Esophagus (tissue), 2 donors: ENCODE measurements at regions not wholly inside any gene's neighbourhood (a gene's known extent, or its start where the extent isn't known, plus 50 kb on each side); places are given as distances from the start of the nearest gene placed in this dataset.

Experiments used
- H3K27ac ChIP-seq, 2 donors: one replicate each; pipeline ENCODE4 v1.5.1; 2013; ENCODE audit warnings: low read depth in 2 of 2, mild to moderate bottlenecking in 2 of 2, inconsistent platforms in 1 of 2, low read length in 1 of 2, moderate library complexity in 1 of 2
- H3K27me3 ChIP-seq, 2 donors: one replicate each; pipeline ENCODE4 v1.6.1; 2013; ENCODE audit warnings: low read length in 2 of 2, control low read depth in 1 of 2, mild to moderate bottlenecking in 1 of 2; ENCODE audit not compliant: insufficient read depth in 2 of 2, control insufficient read depth in 1 of 2
- H3K36me3 ChIP-seq, 2 donors: one replicate each; pipeline ENCODE4 v1.6.1; 2013; ENCODE audit warnings: low read length in 1 of 2; ENCODE audit not compliant: control insufficient read depth in 2 of 2, insufficient read depth in 2 of 2
- H3K4me1 ChIP-seq, 2 donors: one replicate each; pipeline ENCODE4 v1.6.1; 2013; ENCODE audit warnings: low read length in 1 of 2; ENCODE audit not compliant: control insufficient read depth in 2 of 2, insufficient read depth in 2 of 2
- H3K4me3 ChIP-seq, 2 donors: one replicate each; pipeline ENCODE4 v1.5.1; 2013; ENCODE audit warnings: low read length in 2 of 2, mild to moderate bottlenecking in 2 of 2, low read depth in 1 of 2, moderate library complexity in 1 of 2
- H3K9me3 ChIP-seq, 2 donors: one replicate each; pipeline ENCODE4 v1.6.1; 2013; ENCODE audit warnings: mild to moderate bottlenecking in 2 of 2, low read depth in 1 of 2, low read length in 1 of 2, moderate library complexity in 1 of 2; ENCODE audit not compliant: control insufficient read depth in 2 of 2, insufficient read depth in 1 of 2
- WGBS, 2 donors: extraction: QIAGEN DNeasy Blood & Tissue Kit; methylation state at CpG; one replicate each; pipeline ENCODE4 v1.1.7; 2013; 5-methylcytosine and 5-hydroxymethylcytosine counted together
- donor health status: healthy with polysubstance abuse.
- donor health status: Bipolar disorder and iron deficiency.

- peaks cover 0 to 3% of the 10 kb centered on the region in 2 donors for H3K36me3 ChIP-seq
- H3K4me1 ChIP-seq: peaks cover 6 to 25% of the 10 kb centered on the region in 2 donors
- H3K27me3 ChIP-seq: no peaks in the 10 kb centered on the region
- H3K27ac ChIP-seq: peak overlapping the region; percentile 99
- 47 to 68% methylated on average over 9 of the region's 9 CpGs for WGBS, 2 donors
- no peaks in the 10 kb centered on the region for H3K9me3 ChIP-seq
- peak overlapping the region; percentile 28 to 63 for H3K4me3 ChIP-seq
Observed at GRCh38 chr4:3386526-3386925, 55.2 kb upstream of the HGFAC start.

GRCh38 chr4:3387154-3387942 is 54.4 kb upstream of the HGFAC start:
- 41 to 56% methylated on average over 15 of the region's 15 CpGs for WGBS, 2 donors
- H3K9me3 ChIP-seq: no peaks in the 10 kb centered on the region
- H3K27ac ChIP-seq: peak overlapping the region; percentile 95 to 99
- peak overlapping the region; percentile 55 to 63 for H3K4me3 ChIP-seq
- peaks cover 0 to 4% of the 10 kb centered on the region in 2 donors for H3K36me3 ChIP-seq
- no peaks in the 10 kb centered on the region for H3K27me3 ChIP-seq
- peaks cover 6 to 25% of the 10 kb centered on the region in 2 donors for H3K4me1 ChIP-seq

GRCh38 chr4:3387943-3388361 is 53.8 kb upstream of the HGFAC start:
- H3K4me1 ChIP-seq: peaks cover 6 to 25% of the 10 kb centered on the region in 2 donors
- H3K36me3 ChIP-seq: peaks cover 0 to 4% of the 10 kb centered on the region in 2 donors
- peak overlapping the region; percentile 48 to 63 for H3K4me3 ChIP-seq
- WGBS, 2 donors: 9 to 21% methylated on average over 10 to 12 of the region's 12 CpGs
- no peaks in the 10 kb centered on the region for H3K27me3 ChIP-seq
- peak overlapping the region; percentile 83 to 99 for H3K27ac ChIP-seq
- no peaks in the 10 kb centered on the region for H3K9me3 ChIP-seq

GRCh38 chr4:3388471-3389232 is 53.1 kb upstream of the HGFAC start:
- Histone ChIP-seq H3K4me3 (peak overlapping the region; percentile 48 to 63), H3K9me3 (no peaks in the 10 kb centered on the region), H3K36me3 (peaks cover 0 to 4% of the 10 kb centered on the region in 2 donors), H3K27me3 (no peaks in the 10 kb centered on the region), H3K4me1 (peaks cover 6 to 25% of the 10 kb centered on the region in 2 donors), H3K27ac (peak overlapping the region; percentile 83 to 99)
- 15 to 31% methylated on average over 14 to 16 of the region's 16 CpGs for WGBS, 2 donors

- Histone ChIP-seq H3K4me3 (peak overlapping the region; percentile 5 to 63), H3K9me3 (no peaks in the 10 kb centered on the region), H3K27me3 (no peaks in the 10 kb centered on the region), H3K36me3 (peaks cover 0 to 4% of the 10 kb centered on the region in 2 donors), H3K4me1 (peaks cover 9 to 24% of the 10 kb centered on the region in 2 donors), H3K27ac (peak overlapping the region; percentile 83 to 99)
- WGBS, 2 donors: 69 to 78% methylated on average over 28 to 32 of the region's 32 CpGs
Observed at GRCh38 chr4:3389233-3390215, 52.2 kb upstream of the HGFAC start.

GRCh38 chr4:3390288-3390811 is 51.4 kb upstream of the HGFAC start:
- H3K27ac ChIP-seq: peak overlapping the region; percentile 83 to 99
- peak overlapping the region; percentile 24 to 25 for H3K4me3 ChIP-seq
- no peaks in the 10 kb centered on the region for H3K9me3 ChIP-seq
- 61 to 69% methylated on average over 24 of the region's 24 CpGs for WGBS, 2 donors
- no peaks in the 10 kb centered on the region for H3K27me3 ChIP-seq
- peaks cover 9 to 18% of the 10 kb centered on the region in 2 donors for H3K4me1 ChIP-seq
- H3K36me3 ChIP-seq: peaks cover 0 to 4% of the 10 kb centered on the region in 2 donors

- peaks cover 9 to 14% of the 10 kb centered on the region in 2 donors for H3K4me1 ChIP-seq
- H3K27ac ChIP-seq: no peak overlapping the region
- H3K4me3 ChIP-seq: no peak overlapping the region
- no peaks in the 10 kb centered on the region for H3K9me3 ChIP-seq
- peaks cover 0 to 4% of the 10 kb centered on the region in 2 donors for H3K36me3 ChIP-seq
- WGBS, 2 donors: 85 to 87% methylated on average over 9 of the region's 9 CpGs
- no peaks in the 10 kb centered on the region for H3K27me3 ChIP-seq
Observed at GRCh38 chr4:3391422-3391821, 50.3 kb upstream of the HGFAC start.
